IgD-negative memory B cell (primary cell): ENCODE measurements at regions not wholly inside any gene's neighbourhood (a gene's known extent, or its start where the extent isn't known, plus 50 kb on each side); places are given as distances from the start of the nearest gene placed in this dataset.

Experiments used
- H3K27ac Mint-ChIP-seq, 3 donors: one replicate each; pipeline ENCODE4 v1.8.0; 2020 to 2022; ENCODE audit warnings: mild to moderate bottlenecking in 3 of 3, mixed read lengths in 3 of 3, moderate library complexity in 1 of 3
- H3K27me3 Mint-ChIP-seq: one replicate; pipeline ENCODE4 v1.8.0; 2021; ENCODE audit warnings: mixed read lengths
- H3K36me3 Mint-ChIP-seq: one replicate; pipeline ENCODE4 v1.8.0; 2020; ENCODE audit warnings: mild to moderate bottlenecking, mixed read lengths
- H3K4me1 Mint-ChIP-seq, 3 donors: one replicate each; pipeline ENCODE4 v1.8.0; 2020 to 2022; ENCODE audit warnings: mixed read lengths in 3 of 3, mild to moderate bottlenecking in 1 of 3
- H3K4me3 Mint-ChIP-seq, 4 donors: one replicate each; pipeline ENCODE4 v1.8.0; 2020 to 2022; ENCODE audit warnings: mild to moderate bottlenecking in 4 of 4, mixed read lengths in 4 of 4, moderate library complexity in 3 of 4
- H3K9me3 Mint-ChIP-seq, 3 donors: one replicate each; pipeline ENCODE4 v1.8.0; 2020 to 2021; ENCODE audit warnings: mixed read lengths in 3 of 3, mild to moderate bottlenecking in 1 of 3

DNA sequence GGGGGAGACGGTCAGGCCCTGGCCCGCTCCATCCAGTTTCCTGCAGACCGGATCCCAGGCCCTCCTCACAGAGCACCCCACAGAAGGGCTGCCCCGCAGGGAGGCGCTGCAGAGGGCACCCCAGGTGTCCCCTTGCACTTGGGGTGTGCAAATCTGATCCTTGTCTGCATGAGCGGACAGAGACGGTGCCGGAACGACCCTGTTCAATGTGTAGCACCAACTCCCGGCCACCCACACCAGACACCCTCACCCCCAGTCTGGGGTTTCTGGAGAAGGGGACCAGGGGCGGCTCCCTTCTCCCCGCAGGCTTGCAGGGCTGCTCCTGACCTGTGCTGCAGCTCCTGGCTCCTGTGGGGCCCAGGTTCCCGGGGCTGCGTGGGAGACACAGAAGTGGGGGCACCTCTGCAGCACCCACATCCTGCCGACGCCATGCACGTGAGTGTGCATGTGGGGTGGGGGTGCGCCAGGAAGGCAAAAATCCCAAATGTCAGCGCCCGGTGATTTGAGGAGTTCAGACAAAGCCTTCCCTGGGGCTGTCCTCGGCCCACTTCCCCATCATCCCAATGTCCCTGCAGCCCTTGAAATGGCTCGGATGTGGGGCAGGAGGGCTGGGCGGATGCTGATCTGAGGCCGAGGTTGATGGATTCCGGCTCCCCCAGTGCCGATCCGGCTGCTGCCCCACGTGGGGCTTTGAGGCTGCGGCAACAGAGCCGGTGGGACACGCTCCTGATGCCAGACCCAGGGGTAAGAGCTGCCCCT lies 85.3 kb upstream of the BHLHE23 start:
- Mint-ChIP-seq H3K4me1 (no peaks in the 10 kb centered on the region), H3K4me3 (no peak overlapping the region), H3K27ac (no peak overlapping the region), H3K27me3 (peaks cover 19% of the 10 kb centered on the region), H3K36me3 (no peaks in the 10 kb centered on the region), H3K9me3 (no peaks in the 10 kb centered on the region)

DNA sequence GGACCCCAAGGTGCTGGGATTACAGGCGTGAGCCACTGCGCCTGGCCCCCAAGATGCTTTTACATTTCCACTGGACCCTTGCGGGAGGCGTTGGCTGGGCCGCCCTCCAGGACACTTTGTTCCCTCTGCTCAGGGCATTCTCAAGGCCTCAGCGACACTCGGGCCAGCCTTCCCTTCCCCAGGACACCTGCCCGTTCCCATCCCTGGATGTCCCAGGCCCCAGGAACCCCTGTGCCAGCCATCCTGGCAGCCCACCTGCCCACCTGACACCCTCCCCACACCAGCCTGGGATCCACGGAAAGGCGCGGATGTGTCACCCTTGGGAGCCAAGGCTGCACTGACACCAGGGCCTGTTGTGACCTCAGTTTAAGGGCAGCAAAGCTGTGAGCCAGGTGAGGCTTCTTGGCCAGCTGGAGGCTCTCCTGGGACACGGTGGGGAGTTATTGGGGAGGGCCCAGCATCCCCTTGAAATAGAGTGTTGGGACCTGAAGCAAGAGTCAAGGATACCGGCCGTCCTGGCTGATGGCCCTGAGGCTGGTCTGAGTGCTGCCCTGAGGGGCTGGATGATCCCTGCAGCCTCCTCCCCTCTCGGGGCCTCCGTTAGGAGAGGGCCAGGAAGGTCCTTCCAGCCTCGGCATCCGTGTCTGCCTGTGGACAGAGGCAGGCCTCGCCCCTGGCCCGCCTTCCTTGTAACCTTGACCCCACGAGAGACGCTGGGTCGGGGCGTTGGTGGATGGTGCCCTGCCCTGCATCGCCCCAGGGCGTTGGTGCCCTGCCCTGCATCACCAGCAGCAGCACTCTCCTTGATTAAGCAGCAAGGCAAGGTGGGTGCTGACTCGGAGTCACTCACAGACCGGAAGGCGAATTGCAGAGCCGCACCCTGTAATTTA lies 84.2 kb upstream of the BHLHE23 start:
- no peaks in the 10 kb centered on the region for H3K4me1 Mint-ChIP-seq
- H3K27ac Mint-ChIP-seq, result no peak overlapping the region
- H3K4me3 Mint-ChIP-seq, result no peak overlapping the region
- H3K36me3 Mint-ChIP-seq, result no peaks in the 10 kb centered on the region
- peaks cover 19% of the 10 kb centered on the region for H3K27me3 Mint-ChIP-seq
- H3K9me3 Mint-ChIP-seq, result no peaks in the 10 kb centered on the region

DNA sequence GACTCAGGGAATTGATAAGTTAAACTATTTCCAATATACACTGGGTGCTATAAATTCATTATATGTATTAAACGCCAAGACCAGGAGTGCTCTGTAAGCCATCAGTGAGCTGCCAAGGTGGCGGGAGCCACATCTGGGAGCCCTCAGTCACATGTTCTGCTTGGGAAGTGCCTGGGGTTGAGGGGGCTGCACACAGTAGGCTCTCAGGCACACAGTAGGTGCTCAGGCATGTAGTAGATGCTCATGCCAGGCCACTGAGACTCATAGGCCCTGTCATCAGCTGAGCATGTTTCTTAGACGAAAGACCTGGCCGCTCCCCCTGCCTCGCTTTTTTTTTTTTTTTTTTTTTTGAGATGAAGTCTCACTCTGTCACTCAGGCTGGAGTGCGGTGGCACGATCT lies 83.3 kb upstream of the BHLHE23 start:
- H3K36me3 Mint-ChIP-seq, result no peaks in the 10 kb centered on the region
- no peaks in the 10 kb centered on the region for H3K9me3 Mint-ChIP-seq
- H3K4me3 Mint-ChIP-seq, result no peak overlapping the region
- H3K4me1 Mint-ChIP-seq, result no peaks in the 10 kb centered on the region
- H3K27me3 Mint-ChIP-seq, result peaks cover 18% of the 10 kb centered on the region
- no peak overlapping the region for H3K27ac Mint-ChIP-seq

DNA sequence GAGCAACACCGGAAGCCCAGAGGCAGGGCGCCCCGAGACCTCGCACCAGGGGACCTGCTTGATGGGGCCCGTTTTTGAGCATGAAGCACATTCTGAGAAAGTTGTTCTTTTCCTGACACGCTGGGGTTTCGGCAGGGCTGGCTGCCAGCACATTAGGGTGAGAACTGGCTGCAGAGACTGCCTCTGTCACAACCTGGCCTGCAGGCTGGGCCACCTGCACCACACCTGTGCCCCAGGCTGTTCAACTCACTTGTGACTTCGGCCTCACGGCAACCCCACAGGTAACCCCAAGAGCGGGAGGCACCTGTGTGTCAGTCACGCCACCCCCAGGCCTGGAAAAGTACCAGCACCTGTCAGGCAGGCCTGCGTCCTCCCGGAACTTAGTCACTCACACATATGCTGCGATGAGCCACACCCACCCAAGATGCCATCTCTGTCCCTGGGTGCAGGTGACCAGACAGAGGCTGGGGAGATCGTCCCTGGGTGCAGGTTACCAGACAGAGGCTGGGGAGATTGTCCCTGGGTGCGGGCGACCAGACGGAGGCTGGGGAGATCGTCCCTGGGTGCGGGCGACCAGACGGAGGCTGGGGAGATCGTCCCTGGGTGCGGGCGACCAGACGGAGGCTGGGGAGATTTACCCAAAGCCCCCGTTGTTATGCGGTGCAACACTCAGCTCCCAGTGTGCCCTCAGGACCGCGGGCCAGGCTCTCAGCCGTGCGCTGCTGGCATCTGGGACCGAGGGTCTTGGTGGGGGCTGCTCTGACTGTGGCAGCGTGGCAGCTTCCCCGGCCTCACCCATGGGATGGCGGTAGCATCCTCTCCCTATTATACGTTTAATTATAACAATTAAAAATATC lies 82.5 kb upstream of the BHLHE23 start:
- H3K9me3 Mint-ChIP-seq, result no peaks in the 10 kb centered on the region
- H3K4me1 Mint-ChIP-seq, result no peaks in the 10 kb centered on the region
- no peak overlapping the region for H3K4me3 Mint-ChIP-seq
- no peak overlapping the region for H3K27ac Mint-ChIP-seq
- H3K36me3 Mint-ChIP-seq, result no peaks in the 10 kb centered on the region
- peaks cover 11% of the 10 kb centered on the region for H3K27me3 Mint-ChIP-seq

DNA sequence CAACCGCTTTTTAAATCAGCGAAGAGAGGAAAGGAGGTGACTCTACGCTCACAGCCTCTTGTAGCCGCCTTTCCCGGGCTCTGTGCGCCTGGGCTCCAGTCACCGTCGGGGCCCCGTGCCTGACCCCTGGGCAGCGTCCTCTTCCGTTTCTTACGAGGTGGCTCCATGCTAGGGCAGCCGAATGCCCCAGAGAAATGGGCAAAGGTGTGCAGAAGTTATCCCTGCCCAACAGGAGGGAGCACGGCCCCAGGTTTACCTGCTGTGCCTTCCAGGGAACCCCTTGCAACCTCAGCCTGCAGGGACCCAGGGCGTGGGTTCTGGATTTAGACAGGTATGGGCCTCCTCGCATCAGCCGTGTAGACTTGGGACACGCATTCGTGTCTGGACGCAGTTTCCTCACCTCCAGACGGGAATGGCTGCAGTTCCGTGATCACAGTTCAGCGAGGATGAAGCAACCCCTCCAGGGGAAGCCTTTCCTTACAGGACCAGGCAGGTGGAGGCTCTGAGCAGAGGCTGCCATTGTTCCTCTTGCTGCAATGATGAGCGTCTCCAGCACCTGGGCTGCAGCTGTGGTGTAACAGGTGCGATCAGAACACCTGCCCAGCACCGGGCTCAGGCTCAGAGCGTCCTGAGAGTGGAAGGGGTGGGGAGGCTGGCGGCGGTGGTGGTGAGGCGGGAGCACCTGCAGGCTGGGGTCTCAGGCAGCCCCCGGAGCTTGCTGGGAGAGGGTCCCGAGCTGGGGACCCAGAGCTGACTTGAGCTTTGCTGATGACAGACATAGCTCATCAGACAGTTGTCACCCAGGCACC lies 81.3 kb upstream of the BHLHE23 start:
- no peak overlapping the region for H3K27ac Mint-ChIP-seq
- peaks cover 11% of the 10 kb centered on the region for H3K27me3 Mint-ChIP-seq
- no peaks in the 10 kb centered on the region for H3K36me3 Mint-ChIP-seq
- H3K4me3 Mint-ChIP-seq, result peak overlapping the region in 1 of 4 donors; percentile 65
- no peaks in the 10 kb centered on the region for H3K4me1 Mint-ChIP-seq
- H3K9me3 Mint-ChIP-seq, result no peaks in the 10 kb centered on the region

DNA sequence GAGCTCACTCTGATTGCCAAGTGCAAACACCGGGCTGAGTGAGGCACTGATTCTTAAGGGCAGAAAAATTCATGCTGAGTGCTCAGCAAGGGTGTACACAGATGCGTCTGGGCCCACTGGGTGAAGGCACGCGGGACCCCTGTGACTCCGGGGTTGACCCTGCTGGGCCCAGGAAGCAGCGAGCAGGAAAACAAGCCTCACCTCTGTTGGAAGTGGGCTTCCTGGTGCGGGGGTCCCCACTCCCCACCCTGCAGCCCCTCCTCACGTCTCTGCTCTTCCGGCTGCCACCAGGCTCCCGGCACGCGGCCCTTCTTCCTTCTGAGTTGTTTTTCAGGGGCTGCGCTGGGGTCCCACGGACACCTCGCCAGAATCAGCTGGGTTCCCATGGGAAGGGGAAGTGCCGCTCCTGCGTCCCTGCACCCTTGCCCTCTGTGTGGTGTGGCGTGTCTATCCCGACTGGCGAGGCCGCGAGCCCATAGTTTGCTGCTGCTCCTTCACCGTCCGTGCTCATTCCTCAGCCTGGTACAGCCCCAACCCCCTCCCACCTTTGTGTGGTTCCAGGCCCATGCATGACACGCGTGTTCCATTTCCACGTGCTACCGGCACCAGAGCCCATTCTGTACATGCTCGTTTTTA lies 80.6 kb upstream of the BHLHE23 start:
- Mint-ChIP-seq H3K27me3 (peaks cover 9% of the 10 kb centered on the region), H3K9me3 (no peaks in the 10 kb centered on the region), H3K27ac (no peak overlapping the region), H3K4me3 (peak overlapping the region in 1 of 4 donors; percentile 65), H3K4me1 (no peaks in the 10 kb centered on the region), H3K36me3 (no peaks in the 10 kb centered on the region)

DNA sequence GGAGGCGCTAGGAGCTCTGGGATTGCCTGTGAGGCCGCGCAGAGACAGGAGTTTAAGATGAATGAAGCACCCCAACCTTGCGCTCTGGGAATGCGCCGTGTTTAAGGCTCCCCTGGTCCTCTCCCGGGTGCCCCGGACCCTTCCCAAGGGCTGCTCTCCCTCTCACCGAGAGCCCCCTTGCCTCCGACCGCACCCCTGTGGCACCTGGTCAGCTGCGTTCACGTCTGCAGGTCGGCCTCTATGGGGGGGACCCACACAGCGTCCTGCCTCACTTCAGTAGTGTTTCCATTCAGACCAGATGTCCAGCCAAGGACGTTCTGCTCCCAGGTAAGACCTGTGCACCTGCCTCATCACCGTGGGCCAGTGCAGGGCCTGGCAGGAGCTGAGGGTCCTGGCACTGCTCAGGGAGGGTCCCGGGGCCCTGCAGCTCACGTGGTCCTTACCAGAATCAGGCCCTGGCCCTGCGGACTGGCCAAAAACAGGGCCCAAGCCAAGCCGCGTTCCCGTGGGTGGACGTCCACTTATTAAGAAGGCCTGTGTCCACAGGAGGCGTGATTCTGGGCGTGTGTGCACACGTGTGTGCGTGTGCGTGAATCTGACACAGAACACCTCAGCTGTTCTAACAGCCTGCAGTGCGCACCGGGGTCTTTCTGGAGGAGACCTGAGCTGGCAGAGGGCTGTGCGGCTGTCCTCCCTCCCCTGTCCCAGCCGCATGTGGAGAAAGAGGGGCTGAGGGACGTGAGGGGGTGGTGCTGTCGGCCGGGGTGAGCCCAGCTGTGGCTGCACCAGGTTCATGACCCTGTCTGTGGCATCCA lies 79.9 kb upstream of the BHLHE23 start:
- peaks cover 9% of the 10 kb centered on the region for H3K27me3 Mint-ChIP-seq
- H3K36me3 Mint-ChIP-seq, result no peaks in the 10 kb centered on the region
- H3K27ac Mint-ChIP-seq, result no peak overlapping the region
- no peaks in the 10 kb centered on the region for H3K9me3 Mint-ChIP-seq
- H3K4me3 Mint-ChIP-seq, result no peak overlapping the region
- no peaks in the 10 kb centered on the region for H3K4me1 Mint-ChIP-seq

DNA sequence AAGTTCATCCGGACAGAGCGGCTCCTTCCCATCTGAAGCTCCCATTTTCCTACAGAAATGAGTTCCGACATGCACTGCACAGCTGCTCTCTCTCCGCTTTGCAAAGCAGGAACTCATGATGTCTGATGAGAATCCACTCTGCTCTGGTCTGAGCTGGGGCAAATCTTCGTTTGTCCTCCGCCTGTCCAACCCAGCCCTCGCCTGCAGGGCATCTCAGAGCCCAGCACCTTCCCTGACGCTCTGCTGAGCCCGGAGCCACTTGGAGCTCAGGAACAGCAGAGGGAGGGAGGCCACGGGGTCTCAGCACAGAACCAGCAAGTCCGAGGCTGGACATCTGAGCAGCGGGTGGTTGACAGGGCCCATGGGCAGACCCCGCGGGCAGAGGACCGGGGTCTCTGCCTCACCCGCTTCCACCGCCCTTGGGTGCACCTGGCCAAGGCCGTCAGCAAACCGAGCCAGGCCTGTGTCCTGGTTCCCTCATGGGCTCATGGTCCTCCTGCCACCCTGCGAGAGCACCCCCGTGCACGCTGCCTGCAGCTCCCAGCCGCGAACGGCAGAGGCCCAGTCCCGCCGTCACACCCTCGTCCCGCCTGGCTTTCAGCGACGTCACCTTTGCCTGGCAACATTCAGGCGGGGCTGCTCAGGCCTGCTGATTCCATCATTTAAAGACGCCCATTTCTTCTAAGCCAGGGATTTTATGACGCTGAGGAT lies 78.5 kb upstream of the BHLHE23 start:
- H3K4me1 Mint-ChIP-seq, result no peaks in the 10 kb centered on the region
- no peak overlapping the region for H3K27ac Mint-ChIP-seq
- H3K36me3 Mint-ChIP-seq, result no peaks in the 10 kb centered on the region
- H3K9me3 Mint-ChIP-seq, result no peaks in the 10 kb centered on the region
- peaks cover 10% of the 10 kb centered on the region for H3K27me3 Mint-ChIP-seq
- peak overlapping the region in 1 of 4 donors; percentile 73 for H3K4me3 Mint-ChIP-seq

DNA sequence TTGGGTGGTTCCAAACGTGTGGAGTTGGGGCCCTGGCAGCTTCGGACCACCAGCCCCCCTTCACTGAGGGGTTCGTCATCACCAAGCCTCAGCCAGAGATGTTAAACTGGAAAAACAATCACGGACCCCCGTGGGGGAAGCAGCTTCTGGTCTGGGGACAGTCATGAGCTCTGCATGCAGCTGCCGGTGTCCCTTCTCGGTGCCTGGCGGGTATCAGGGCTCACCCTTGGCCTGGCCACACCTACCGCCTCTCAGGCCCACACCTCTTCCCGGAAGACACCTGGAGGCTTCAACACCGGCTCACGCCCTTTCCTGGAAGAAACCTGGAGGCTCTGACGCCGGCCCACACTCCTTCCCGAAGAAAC lies 77.8 kb upstream of the BHLHE23 start:
- no peak overlapping the region for H3K4me3 Mint-ChIP-seq
- no peak overlapping the region for H3K27ac Mint-ChIP-seq
- peaks cover 2 to 4% (median 3%) of the 10 kb centered on the region in 3 donors for H3K9me3 Mint-ChIP-seq
- H3K36me3 Mint-ChIP-seq, result no peaks in the 10 kb centered on the region
- H3K27me3 Mint-ChIP-seq, result peaks cover 12% of the 10 kb centered on the region
- H3K4me1 Mint-ChIP-seq, result no peaks in the 10 kb centered on the region

DNA sequence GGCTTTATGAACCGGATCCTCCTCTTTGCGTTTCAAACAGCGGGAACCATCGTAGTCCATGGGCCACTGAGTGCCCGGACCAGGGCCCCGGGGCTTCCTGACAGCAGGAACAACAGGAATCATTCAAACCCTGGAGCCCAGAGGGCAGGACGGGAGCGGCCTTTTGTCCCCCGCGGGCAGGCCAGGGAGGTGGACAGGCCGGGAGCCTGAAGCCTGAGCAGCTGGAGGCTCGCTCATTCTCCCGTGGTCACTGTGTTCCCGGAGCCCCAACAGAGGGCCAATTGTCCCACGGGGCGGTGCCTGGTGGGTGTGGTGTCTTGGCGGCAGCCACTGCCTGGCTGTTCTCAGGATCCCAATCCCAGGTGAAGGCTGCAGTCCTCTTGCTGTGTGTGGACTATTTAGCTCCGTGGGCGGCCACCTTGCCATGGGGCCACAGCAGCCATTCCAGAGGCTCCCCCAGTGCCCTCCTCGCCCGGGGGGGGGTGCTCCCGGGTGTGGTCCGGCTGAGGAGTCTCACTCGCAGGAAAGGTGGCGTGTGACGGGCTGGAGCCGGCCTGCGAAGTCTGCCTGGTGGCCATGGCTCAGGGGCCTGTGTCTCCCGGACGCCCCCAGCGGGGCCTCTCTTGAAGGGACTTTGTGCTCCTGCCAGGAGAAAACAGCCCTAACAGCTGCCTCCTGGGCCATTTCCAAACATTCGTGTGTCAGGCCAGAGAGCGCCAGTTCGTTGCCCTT lies 77.2 kb upstream of the BHLHE23 start:
- no peak overlapping the region for H3K4me3 Mint-ChIP-seq
- H3K9me3 Mint-ChIP-seq, result peaks cover 3 to 9% (median 4%) of the 10 kb centered on the region in 3 donors
- no peaks in the 10 kb centered on the region for H3K4me1 Mint-ChIP-seq
- H3K36me3 Mint-ChIP-seq, result no peaks in the 10 kb centered on the region
- no peak overlapping the region for H3K27ac Mint-ChIP-seq
- peaks cover 12% of the 10 kb centered on the region for H3K27me3 Mint-ChIP-seq

DNA sequence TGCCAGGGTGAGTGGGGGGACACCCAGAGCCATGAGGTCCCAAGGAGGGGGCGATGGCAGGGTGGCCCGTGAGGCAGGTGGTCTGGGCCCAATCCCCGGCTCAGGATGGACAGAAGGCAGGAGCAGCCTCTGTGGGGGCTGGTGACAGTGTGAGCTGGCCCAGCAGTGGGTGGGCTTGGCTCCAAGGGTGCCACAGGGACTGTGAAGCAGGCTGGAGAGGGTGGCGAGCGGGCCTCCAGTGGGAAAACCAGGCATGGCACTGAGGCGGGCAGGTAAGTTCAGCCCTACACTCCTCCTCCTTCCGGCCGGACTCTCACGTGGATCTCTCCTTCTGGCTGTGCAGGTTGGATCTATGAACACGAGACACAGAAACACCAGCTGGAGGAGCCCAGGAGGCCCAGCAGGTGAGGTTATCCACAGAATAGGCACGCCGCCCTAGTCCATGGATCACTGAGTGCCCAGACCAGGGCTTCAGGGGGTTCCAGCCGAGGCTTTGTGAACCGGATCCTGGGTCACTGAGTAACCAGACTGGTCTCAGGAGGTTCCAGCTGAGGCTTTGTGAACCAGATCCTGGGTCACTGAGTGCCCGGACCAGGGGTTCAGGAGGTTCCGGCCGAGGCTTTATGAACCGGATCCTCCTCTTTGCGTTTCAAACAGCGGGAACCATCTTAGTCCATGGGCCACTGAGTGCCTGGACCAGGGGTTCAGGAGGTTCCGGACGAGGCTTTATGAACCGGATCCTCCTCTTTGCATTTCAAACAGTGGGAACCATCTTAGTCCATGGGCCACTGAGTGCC lies 76.4 kb upstream of the BHLHE23 start:
- peaks cover 13% of the 10 kb centered on the region for H3K27me3 Mint-ChIP-seq
- H3K4me3 Mint-ChIP-seq, result no peak overlapping the region

More for the DNA sequence above, 76.4 kb upstream of the BHLHE23 start:
- Mint-ChIP-seq H3K4me1 (no peaks in the 10 kb centered on the region), H3K9me3 (peaks cover 4 to 14% (median 8%) of the 10 kb centered on the region in 3 donors), H3K36me3 (peaks cover 3% of the 10 kb centered on the region), H3K27ac (no peak overlapping the region)
